NB4 (cell line): ENCODE measurements at regions not wholly inside any gene's neighbourhood (a gene's known extent, or its start where the extent isn't known, plus 50 kb on each side); places are given as distances from the start of the nearest gene placed in this dataset.

ENCODE experiments used
- CTCF ChIP-seq: IDR thresholded peaks from one replicate; pipeline ENCODE4 v1.5.1; 2012; ENCODE audit warnings: low read depth, low read length
- MAX ChIP-seq: IDR thresholded peaks from 2 replicates; pipeline ENCODE4 v1.6.1; 2011; ENCODE audit warnings: low read depth, low read length
- POLR2A ChIP-seq: IDR thresholded peaks from 2 replicates; pipeline ENCODE4 v1.6.1; 2011; ENCODE audit warnings: mild to moderate bottlenecking; ENCODE audit not compliant: insufficient read length; ENCODE audit errors: extremely low read depth

GRCh38 chr9:7721291-7721690 lies 78.3 kb downstream of the DMAC1 start:
- TF ChIP-seq CTCF (no peak), POLR2A (no peak), MAX (no peak)
